BLaER1 treated with 17β-estradiol and CSF1 and Interleukin-3, amounts not matched to agents 10 nM and 100 nM (cell line): ENCODE measurements at regions not wholly inside any gene's neighbourhood (a gene's known extent, or its start where the extent isn't known, plus 50 kb on each side); places are given as distances from the start of the nearest gene placed in this dataset.
A peak's percentile ranks its signal among the peaks of the same experiment; 100 is the strongest.
"Not testable (repeated sequence)": the region's sequence is repeated elsewhere in the genome, so short reads cannot be mapped to it uniquely, and the experiment has no call there.

Experiments used
- H3K27ac ChIP-seq, 11 experiments: shearing (Covaris generic); formaldehyde crosslinking; 2 replicates each; pipeline ENCODE4 v1.8.1; 2022
- H3K27me3 ChIP-seq, 11 experiments: shearing (Covaris generic); formaldehyde crosslinking; 2 replicates each; pipeline ENCODE4 v1.8.1; 2022
- H3K36me3 ChIP-seq, 11 experiments: shearing (Covaris generic); formaldehyde crosslinking; 2 replicates each; pipeline ENCODE4 v1.8.1; 2022
- H3K4me1 ChIP-seq, 10 experiments: shearing (Covaris generic); formaldehyde crosslinking; 2 replicates each; pipeline ENCODE4 v1.8.1; 2022
- H3K4me2 ChIP-seq, 11 experiments: shearing (Covaris generic); formaldehyde crosslinking; 2 replicates each; pipeline ENCODE4 v1.8.1; 2022
- H3K4me3 ChIP-seq, 10 experiments: shearing (Covaris generic); formaldehyde crosslinking; 2 replicates each; pipeline ENCODE4 v1.8.1; 2022
- H3K9ac ChIP-seq, 11 experiments: shearing (Covaris generic); formaldehyde crosslinking; 2 replicates each; pipeline ENCODE4 v1.8.1; 2022
- H3K9me3 ChIP-seq, 11 experiments: shearing (Covaris generic); formaldehyde crosslinking; replicated peaks in 1 of 11; 2 replicates each; pipeline ENCODE4 v1.8.1; 2022
- H4K20me1 ChIP-seq, 11 experiments: shearing (Covaris generic); formaldehyde crosslinking; 2 replicates each; pipeline ENCODE4 v1.8.1; 2022
- Cebpa-rat ChIP-seq, 11 experiments: shearing (Covaris generic); IDR thresholded peaks; 2 replicates each; pipeline ENCODE4 v1.8.1; 2022

- H3K9ac ChIP-seq = no peak overlapping the region
- no peak overlapping the region for H3K4me3 ChIP-seq
- no peak overlapping the region for H3K4me2 ChIP-seq
- no peak for TF ChIP-seq Cebpa-rat (IDR thresholded peaks at IDR 0.05)
- no peaks in the 10 kb centered on the region for H3K9me3 ChIP-seq
- no peaks in the 10 kb centered on the region for H3K27me3 ChIP-seq
- H4K20me1 ChIP-seq = no peaks in the 10 kb centered on the region
- no peak overlapping the region for H3K27ac ChIP-seq
- H3K4me1 ChIP-seq = no peaks in the 10 kb centered on the region
- no peaks in the 10 kb centered on the region for H3K36me3 ChIP-seq
Measured at GRCh38 chr16:48022496-48022895, 133.3 kb downstream of the ABCC12 start.

GRCh38 chr16:48020617-48021016 lies 135.2 kb downstream of the ABCC12 start:
- not testable (repeated sequence) for H3K4me1 ChIP-seq, H4K20me1 ChIP-seq, H3K27me3 ChIP-seq, H3K36me3 ChIP-seq, H3K9ac ChIP-seq, H3K4me2 ChIP-seq, H3K9me3 ChIP-seq, H3K27ac ChIP-seq, H3K4me3 ChIP-seq

- H3K9me3 ChIP-seq = peaks cover 0 to 10% (median 0%) of the 10 kb centered on the region in 11 experiments; a peak in 1 of 22 replicates
- no peak for TF ChIP-seq Cebpa-rat (IDR thresholded peaks at IDR 0.05)
- no peaks in the 10 kb centered on the region for H3K27me3 ChIP-seq
- H3K4me2 ChIP-seq = no peak overlapping the region
- H3K4me3 ChIP-seq = no peak overlapping the region
- H3K4me1 ChIP-seq = peaks cover 15 to 25% (median 21%) of the 10 kb centered on the region in 10 experiments
- H4K20me1 ChIP-seq = peaks cover 0 to 6% (median 0%) of the 10 kb centered on the region in 11 experiments; a peak in 1 of 22 replicates
- H3K27ac ChIP-seq = no peak overlapping the region
- no peaks in the 10 kb centered on the region for H3K36me3 ChIP-seq
- H3K9ac ChIP-seq = no peak overlapping the region
Measured at GRCh38 chr16:48014349-48015135, 141.3 kb downstream of the ABCC12 start.

- Histone ChIP-seq H3K9ac (no peak overlapping the region), H4K20me1 (peaks cover 0 to 6% (median 0%) of the 10 kb centered on the region in 11 experiments; a peak in 1 of 22 replicates), H3K27me3 (no peaks in the 10 kb centered on the region), H3K4me2 (peak overlapping the region in 2 of 11 experiments; percentile 1 to 8; a peak in 1 of 22 replicates), H3K9me3 (peaks cover 0 to 10% (median 0%) of the 10 kb centered on the region in 11 experiments; a peak in 1 of 22 replicates), H3K4me3 (no peak overlapping the region), H3K36me3 (no peaks in the 10 kb centered on the region), H3K4me1 (peaks cover 15 to 25% (median 21%) of the 10 kb centered on the region in 10 experiments), H3K27ac (no peak overlapping the region)
- TF ChIP-seq Cebpa-rat (IDR thresholded peaks at IDR 0.05) = no peak
Measured at GRCh38 chr16:48013491-48013901, 142.3 kb downstream of the ABCC12 start.

GRCh38 chr16:48011878-48012658 lies 143.7 kb downstream of the ABCC12 start:
- Histone ChIP-seq H3K27me3 (no peaks in the 10 kb centered on the region), H3K9ac (0 out of 22 replicates have a peak overlapping the region, but pooled peaks of 1 of the 11 experiments have one; percentile 3), H3K9me3 (peaks cover 0 to 10% (median 0%) of the 10 kb centered on the region in 11 experiments; a peak in 1 of 22 replicates), H3K36me3 (no peaks in the 10 kb centered on the region), H3K4me2 (peak overlapping the region; percentile 55 to 81 (median 69)), H3K4me1 (peaks cover 15 to 25% (median 21%) of the 10 kb centered on the region in 10 experiments), H3K27ac (peak overlapping the region in 4 of 11 experiments; percentile 7 to 33 (median 30); a peak in 3 of 22 replicates), H4K20me1 (peaks cover 0 to 6% (median 0%) of the 10 kb centered on the region in 11 experiments; a peak in 1 of 22 replicates), H3K4me3 (no peak overlapping the region)
- TF ChIP-seq Cebpa-rat (IDR thresholded peaks at IDR 0.05) = no peak

GRCh38 chr16:48011466-48011865 lies 144.3 kb downstream of the ABCC12 start:
- Histone ChIP-seq H3K4me3 (no peak overlapping the region), H3K4me1 (peaks cover 15 to 25% (median 21%) of the 10 kb centered on the region in 10 experiments), H4K20me1 (peaks cover 0 to 6% (median 0%) of the 10 kb centered on the region in 11 experiments; a peak in 1 of 22 replicates), H3K4me2 (peak overlapping the region; percentile 55 to 81 (median 69)), H3K9me3 (peaks cover 0 to 10% (median 0%) of the 10 kb centered on the region in 11 experiments; a peak in 1 of 22 replicates), H3K9ac (0 out of 22 replicates have a peak overlapping the region, but pooled peaks of 1 of the 11 experiments have one; percentile 3), H3K36me3 (no peaks in the 10 kb centered on the region), H3K27me3 (no peaks in the 10 kb centered on the region), H3K27ac (peak overlapping the region in 4 of 11 experiments; percentile 7 to 33 (median 30); a peak in 2 of 22 replicates)
- TF ChIP-seq Cebpa-rat (IDR thresholded peaks at IDR 0.05) = no peak

GRCh38 chr16:48008011-48008525 lies 147.7 kb downstream of the ABCC12 start:
- H3K9me3 ChIP-seq = peaks cover 0 to 5% (median 0%) of the 10 kb centered on the region in 11 experiments; a peak in 2 of 22 replicates
- no peaks in the 10 kb centered on the region for H3K27me3 ChIP-seq
- TF ChIP-seq Cebpa-rat (IDR thresholded peaks at IDR 0.05) = no peak
- peaks cover 0 to 6% (median 0%) of the 10 kb centered on the region in 11 experiments; a peak in 1 of 22 replicates for H4K20me1 ChIP-seq
- no peaks in the 10 kb centered on the region for H3K36me3 ChIP-seq
- no peak overlapping the region for H3K27ac ChIP-seq
- H3K9ac ChIP-seq = no peak overlapping the region
- H3K4me3 ChIP-seq = no peak overlapping the region
- no peak overlapping the region for H3K4me2 ChIP-seq
- peaks cover 15 to 22% (median 21%) of the 10 kb centered on the region in 10 experiments for H3K4me1 ChIP-seq

GRCh38 chr16:48004141-48004695 lies 151.6 kb downstream of the ABCC12 start:
- no peak overlapping the region for H3K9ac ChIP-seq
- no peaks in the 10 kb centered on the region for H3K4me1 ChIP-seq
- H3K4me2 ChIP-seq = no peak overlapping the region
- no peaks in the 10 kb centered on the region for H4K20me1 ChIP-seq
- H3K9me3 ChIP-seq = peaks cover 0 to 8% (median 0%) of the 10 kb centered on the region in 11 experiments; a peak in 6 of 22 replicates
- H3K4me3 ChIP-seq = no peak overlapping the region
- H3K27me3 ChIP-seq = no peaks in the 10 kb centered on the region
- H3K36me3 ChIP-seq = no peaks in the 10 kb centered on the region
- TF ChIP-seq Cebpa-rat (IDR thresholded peaks at IDR 0.05) = no peak
- H3K27ac ChIP-seq = no peak overlapping the region
